ENCODE measurements at regions not wholly inside any gene's neighbourhood (a gene's known extent, or its start where the extent isn't known, plus 50 kb on each side); places are given as distances from the start of the nearest gene placed in this dataset.

GRCh38 chr2:71895320-71896161 is 252.1 kb downstream of the CYP26B1 start:
- in situ Hi-C loops (cut with HindIII; ENCODE audit: low sequenced_read_pairs), result no loop called here
- no peak overlapping the region for H3K4me3 ChIP-seq (ENCODE audit: low read depth, low read length)
- no peak for DNase-seq (ENCODE audit: low read depth, low spot score)
- TF ChIP-seq CTCF (IDR thresholded peaks at IDR 0.05; ENCODE audit: low read depth, low read length), result no peak

- H3K4me3 ChIP-seq (ENCODE audit: low read depth, low read length), result no peak overlapping the region
- in situ Hi-C loops (cut with HindIII; ENCODE audit: low sequenced_read_pairs), result no loop called here
- no peak for DNase-seq (ENCODE audit: low read depth, low spot score)
- no peak for TF ChIP-seq CTCF (IDR thresholded peaks at IDR 0.05; ENCODE audit: low read depth, low read length)
Observed at GRCh38 chr2:71894261-71894660, 253.4 kb downstream of the CYP26B1 start.

GRCh38 chr2:71893646-71894045 is 254.0 kb downstream of the CYP26B1 start:
- in situ Hi-C loops (cut with HindIII; ENCODE audit: low sequenced_read_pairs), result no loop called here
- no peak for TF ChIP-seq CTCF (IDR thresholded peaks at IDR 0.05; ENCODE audit: low read depth, low read length)
- H3K4me3 ChIP-seq (ENCODE audit: low read depth, low read length), result no peak overlapping the region
- DNase-seq (ENCODE audit: low read depth, low spot score), result no peak

GRCh38 chr2:71892896-71893295 is 254.8 kb downstream of the CYP26B1 start:
- H3K4me3 ChIP-seq (ENCODE audit: low read depth, low read length), result no peak overlapping the region
- TF ChIP-seq CTCF (IDR thresholded peaks at IDR 0.05; ENCODE audit: low read depth, low read length), result no peak
- in situ Hi-C loops (cut with HindIII; ENCODE audit: low sequenced_read_pairs), result no loop called here
- no peak for DNase-seq (ENCODE audit: low read depth, low spot score)

- no peak for TF ChIP-seq CTCF (IDR thresholded peaks at IDR 0.05; ENCODE audit: low read depth, low read length)
- in situ Hi-C loops (cut with HindIII; ENCODE audit: low sequenced_read_pairs), result no loop called here
- H3K4me3 ChIP-seq (ENCODE audit: low read depth, low read length), result no peak overlapping the region
- no peak for DNase-seq (ENCODE audit: low read depth, low spot score)
Observed at GRCh38 chr2:71892423-71892730, 255.3 kb downstream of the CYP26B1 start.

GRCh38 chr2:71891719-71892422 is 255.8 kb downstream of the CYP26B1 start:
- no peak for DNase-seq (ENCODE audit: low read depth, low spot score)
- in situ Hi-C loops (cut with HindIII; ENCODE audit: low sequenced_read_pairs), result no loop called here
- H3K4me3 ChIP-seq (ENCODE audit: low read depth, low read length), result no peak overlapping the region
- no peak for TF ChIP-seq CTCF (IDR thresholded peaks at IDR 0.05; ENCODE audit: low read depth, low read length)
